D721Med (cell line): ENCODE measurements at regions not wholly inside any gene's neighbourhood (a gene's known extent, or its start where the extent isn't known, plus 50 kb on each side); places are given as distances from the start of the nearest gene placed in this dataset.
"Not testable (repeated sequence)": the region's sequence is repeated elsewhere in the genome, so short reads cannot be mapped to it uniquely, and the experiment has no call there.

ENCODE experiments used
- DNase-seq: peaks from one replicate; pipeline ENCODE4 v3.0.0; 2011; ENCODE audit warnings: low spot score; ENCODE audit not compliant: insufficient read length
- FAIRE-seq: peaks from 2 replicates; lab custom pipeline; 2011; peaks lifted over from hg19 to GRCh38; lab: Jason Lieb, UNC
- CTCF ChIP-seq: IDR thresholded peaks from 2 replicates; pipeline ENCODE4 v1.5.1; 2012; ENCODE audit warnings: mild to moderate bottlenecking, control low read depth; ENCODE audit not compliant: insufficient read depth; ENCODE audit errors: missing control alignments

- no peak for DNase-seq
- no peak for TF ChIP-seq CTCF
- FAIRE-seq = no peak
Measured at GRCh38 chr2:65940856-65941255, 494.1 kb upstream of the MEIS1 start.

- DNase-seq = no peak
- no peak for TF ChIP-seq CTCF
- no peak for FAIRE-seq
Measured at GRCh38 chr2:65939687-65940086, 495.2 kb upstream of the MEIS1 start.

GRCh38 chr2:65937379-65938160 is 497.4 kb upstream of the MEIS1 start:
- DNase-seq (no peak), FAIRE-seq (no peak)
- TF ChIP-seq CTCF = no peak

- no peak for TF ChIP-seq CTCF
- no peak for DNase-seq
- no peak for FAIRE-seq
Measured at GRCh38 chr2:65934992-65935629, 499.8 kb upstream of the MEIS1 start.

GRCh38 chr2:65932571-65932970 is 500.2 kb upstream of the SPRED2 start:
- no peak for TF ChIP-seq CTCF
- no peak for DNase-seq
- FAIRE-seq = no peak

- no peak for TF ChIP-seq CTCF
- DNase-seq (no peak), FAIRE-seq (no peak)
Measured at GRCh38 chr2:65931056-65931455, 498.7 kb upstream of the SPRED2 start.

- no peak for FAIRE-seq
- no peak for DNase-seq
- TF ChIP-seq CTCF = no peak
Measured at GRCh38 chr2:65930259-65930658, 497.9 kb upstream of the SPRED2 start.

- not testable (repeated sequence) for FAIRE-seq, DNase-seq
Measured at GRCh38 chr2:65929664-65930063, 497.3 kb upstream of the SPRED2 start.
